CD4-positive, alpha-beta T cell treated with Interleukin-6 for 4 hours (primary cell): ENCODE measurements at regions not wholly inside any gene's neighbourhood (a gene's known extent, or its start where the extent isn't known, plus 50 kb on each side); places are given as distances from the start of the nearest gene placed in this dataset.
A peak's percentile ranks its signal among the peaks of the same experiment; 100 is the strongest.

Experiments used
- DNase-seq: peaks from one replicate; pipeline ENCODE4 v3.0.0-alpha.2; 2020; ENCODE audit warnings: mixed read lengths

DNA sequence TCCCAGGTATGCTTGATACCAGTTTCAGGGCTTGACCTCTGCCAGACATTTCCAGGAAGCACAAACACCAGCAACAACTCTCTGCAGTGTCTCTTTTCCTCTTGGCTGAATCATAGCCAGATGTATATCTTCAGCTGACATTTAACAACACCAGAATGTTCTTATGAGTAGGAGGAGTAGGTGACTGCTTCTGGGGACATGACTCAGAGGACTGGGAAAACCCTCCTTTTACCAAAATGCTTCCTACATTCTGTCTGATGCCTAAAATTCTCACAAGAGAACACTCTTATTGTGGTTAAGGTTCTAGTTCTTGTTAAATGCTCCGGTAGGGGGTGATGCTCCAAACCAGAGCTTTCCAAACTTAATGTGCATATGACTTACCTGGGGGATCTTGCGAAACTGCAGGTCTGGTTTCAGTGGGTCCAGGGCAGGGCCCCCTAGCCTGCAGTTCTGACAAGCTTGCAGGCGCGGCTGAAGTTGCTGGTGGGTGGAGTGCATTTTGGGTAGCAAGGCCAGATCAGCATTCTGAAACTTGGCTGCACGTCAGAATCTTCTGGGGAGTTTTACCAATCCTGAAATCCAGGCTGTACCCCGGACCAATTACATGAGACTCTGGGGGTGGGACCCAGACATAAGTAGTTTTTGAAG, 329.3 kb upstream of the RPS6KA3 start:
- DNase-seq, result no peak

DNA sequence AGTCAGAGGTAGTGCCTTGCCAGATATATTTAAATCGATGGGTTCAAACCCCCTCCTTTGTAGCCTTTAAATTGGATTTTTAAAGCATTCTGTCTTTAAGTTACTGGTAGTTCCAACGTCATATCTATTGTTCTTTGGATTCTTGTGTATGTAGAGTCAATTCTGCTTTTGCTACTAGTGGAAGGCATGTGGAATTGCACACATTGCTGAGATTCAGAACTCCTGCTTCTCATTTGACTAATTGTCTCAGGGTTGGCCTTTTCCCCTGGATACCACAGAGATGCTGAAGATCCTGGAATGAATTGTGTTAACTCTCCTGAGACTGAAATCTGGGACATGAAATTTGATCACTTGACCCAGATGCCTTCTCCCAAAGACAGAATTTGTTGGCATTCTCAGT, 328.3 kb upstream of the RPS6KA3 start:
- no peak for DNase-seq

DNA sequence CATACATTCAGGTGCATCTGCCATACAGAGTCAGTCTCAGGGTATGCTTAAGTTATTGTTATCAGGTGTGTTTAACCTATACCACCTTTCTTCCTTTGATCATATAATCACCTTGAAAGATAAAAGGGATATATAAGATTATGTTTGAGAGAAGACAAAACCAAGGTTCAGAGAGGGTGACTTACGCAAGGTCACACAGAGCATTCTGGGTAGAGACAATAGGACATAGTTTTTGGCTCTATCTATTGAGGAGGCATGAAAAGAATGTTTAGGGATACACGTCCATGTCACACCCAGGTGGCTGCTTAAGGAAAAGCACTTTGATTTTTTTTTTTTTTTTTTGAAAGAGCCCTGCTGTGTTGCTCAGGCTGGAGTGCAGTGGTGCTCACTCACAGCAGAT, 327.1 kb upstream of the RPS6KA3 start:
- DNase-seq, result no peak

- DNase-seq, result no peak
Measured at GRCh38 chrX:20593402-20593801, 326.7 kb upstream of the RPS6KA3 start.

DNA sequence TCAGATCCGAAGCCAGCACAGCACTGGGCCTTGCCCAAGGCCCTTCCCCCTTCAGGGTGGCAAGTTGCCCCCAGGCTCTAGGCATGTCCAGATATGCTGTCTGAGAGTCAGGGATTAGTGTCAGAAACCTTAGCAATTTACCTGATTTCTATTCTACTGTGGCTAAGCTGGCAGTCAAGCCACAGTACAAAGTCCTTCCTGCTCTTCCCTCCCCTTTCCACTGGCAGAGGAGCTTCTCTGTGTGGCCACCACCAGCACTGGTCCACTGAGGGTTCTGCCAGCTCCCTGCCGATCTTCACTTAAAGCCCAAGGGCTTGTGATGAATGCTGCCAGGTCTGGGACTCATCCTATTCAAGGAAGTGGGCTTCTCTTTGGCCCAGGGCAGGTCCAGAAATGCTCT, 324.5 kb upstream of the RPS6KA3 start:
- DNase-seq, result no peak

DNA sequence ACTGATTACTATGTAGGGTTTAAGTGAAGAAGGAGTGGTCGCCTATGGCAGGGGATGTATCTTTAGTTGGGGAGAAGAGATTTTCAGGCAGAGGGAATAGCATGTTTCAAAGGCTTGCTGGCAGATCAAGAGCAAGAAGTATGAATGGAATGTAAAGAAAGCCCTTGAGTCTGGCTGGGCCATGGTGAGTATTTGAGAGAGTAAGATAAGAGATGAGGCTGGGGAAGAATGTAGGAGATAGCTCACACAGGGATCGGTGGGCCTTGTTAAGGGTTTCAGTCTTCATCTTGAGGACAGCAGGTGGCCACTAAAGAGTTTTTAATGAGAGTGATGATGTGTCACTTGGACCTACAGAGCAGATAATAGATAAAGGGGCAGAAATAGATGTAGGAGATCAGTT, 319.1 kb upstream of the RPS6KA3 start:
- DNase-seq, result no peak

- no peak for DNase-seq
Measured at GRCh38 chrX:20571611-20572010, 304.9 kb upstream of the RPS6KA3 start.

DNA sequence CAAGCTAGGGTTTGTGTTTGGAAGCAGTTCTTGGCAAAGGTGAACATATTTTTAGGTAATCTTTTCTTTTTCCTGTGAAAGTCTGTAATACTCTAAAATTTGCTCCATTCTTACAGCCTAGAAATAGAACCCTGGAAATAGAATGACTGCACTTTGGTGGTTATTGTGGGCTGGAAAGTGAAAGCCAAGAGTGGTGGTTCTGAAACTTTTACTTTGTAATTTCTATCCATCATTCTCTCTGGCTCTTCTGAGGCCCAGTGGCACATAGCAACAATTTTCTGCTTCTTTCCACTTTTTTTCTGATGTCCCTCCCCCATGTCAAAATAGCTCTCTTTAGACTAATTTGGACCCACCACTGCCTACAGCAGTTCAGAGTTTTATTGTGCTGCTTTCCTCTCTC, 300.4 kb upstream of the RPS6KA3 start:
- DNase-seq, result no peak

GRCh38 chrX:20547611-20548051, 280.9 kb upstream of the RPS6KA3 start:
- no peak for DNase-seq

DNA sequence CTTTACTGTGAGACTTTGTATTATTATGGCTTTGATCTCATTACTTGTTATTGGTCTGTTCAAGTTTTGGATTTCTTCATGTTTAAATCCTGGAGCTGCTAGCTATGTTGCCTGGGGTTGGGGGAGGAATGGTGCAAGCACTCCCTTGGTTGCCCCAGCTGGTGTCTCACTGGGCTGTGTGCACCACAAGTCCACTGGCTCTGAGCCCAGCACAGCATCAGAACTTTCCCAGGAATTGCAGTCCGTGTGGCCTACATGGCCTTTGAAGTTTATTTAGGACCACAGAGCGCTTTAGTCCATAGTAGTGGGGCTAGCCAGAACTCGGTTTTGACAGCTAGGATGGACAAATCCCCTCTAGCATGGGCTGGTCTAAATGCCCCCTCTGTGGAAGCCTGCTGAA, 278.8 kb upstream of the RPS6KA3 start:
- no peak for DNase-seq

DNA sequence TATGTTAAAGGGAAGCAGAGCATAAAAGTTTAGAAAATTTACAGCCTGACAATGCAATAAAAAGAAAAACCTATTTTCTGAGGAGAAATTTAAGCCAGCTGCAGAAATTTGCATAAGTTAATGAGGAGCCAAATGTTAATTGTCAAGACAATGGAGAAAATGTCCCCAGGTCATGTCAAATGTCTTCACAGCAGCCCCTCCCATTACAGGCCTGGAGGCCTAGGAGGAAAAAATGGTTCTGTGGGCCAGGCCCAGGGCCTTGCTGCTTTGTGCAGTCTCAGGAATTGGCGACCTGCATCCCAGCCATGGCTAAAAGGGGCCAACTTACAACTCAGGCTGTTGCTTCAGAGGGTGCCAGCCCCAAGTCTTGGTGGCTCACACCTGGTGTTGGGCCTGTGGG, 275.4 kb upstream of the RPS6KA3 start:
- no peak for DNase-seq

DNA sequence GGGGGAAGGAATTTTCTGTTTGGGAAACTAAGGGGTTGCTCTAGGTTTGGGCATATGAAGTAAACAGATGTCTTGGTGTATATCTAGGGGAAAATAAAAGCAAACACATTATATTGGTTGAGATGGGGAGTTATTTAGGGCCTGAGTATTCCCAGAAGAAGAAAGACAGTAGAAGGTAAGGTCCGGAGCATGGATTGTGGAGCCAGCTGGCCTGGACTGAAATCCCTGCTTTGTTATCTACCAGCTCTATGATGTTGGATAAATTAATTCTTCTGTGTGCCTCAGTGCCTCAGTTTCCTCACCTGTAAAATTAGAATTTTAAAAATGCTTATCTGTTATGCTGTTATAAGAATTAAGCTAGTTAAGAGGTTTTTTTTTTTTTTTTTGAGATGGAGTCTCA, 272.3 kb upstream of the RPS6KA3 start:
- no peak for DNase-seq

DNA sequence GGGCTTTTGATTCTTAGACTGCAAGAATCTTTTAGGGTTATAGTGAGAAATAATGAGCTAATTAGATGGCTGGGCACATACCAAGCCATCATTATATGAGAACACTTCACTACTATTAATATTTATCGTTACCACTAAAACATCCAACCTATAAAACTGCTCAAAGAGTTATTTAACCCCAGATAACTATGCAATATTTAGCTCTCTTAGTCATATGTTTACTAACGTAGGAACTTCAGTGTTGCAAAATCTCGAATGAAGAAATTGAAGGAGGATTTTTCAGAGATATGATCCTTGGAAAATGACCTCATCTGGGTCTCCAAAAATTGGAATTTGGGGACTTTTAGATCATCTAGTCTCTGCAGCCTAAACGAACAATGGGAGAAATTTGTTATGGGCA, 265.0 kb upstream of the RPS6KA3 start:
- DNase-seq, result no peak

GRCh38 chrX:20530406-20530921, 263.8 kb upstream of the RPS6KA3 start:
- DNase-seq, result peak; percentile 61

DNA sequence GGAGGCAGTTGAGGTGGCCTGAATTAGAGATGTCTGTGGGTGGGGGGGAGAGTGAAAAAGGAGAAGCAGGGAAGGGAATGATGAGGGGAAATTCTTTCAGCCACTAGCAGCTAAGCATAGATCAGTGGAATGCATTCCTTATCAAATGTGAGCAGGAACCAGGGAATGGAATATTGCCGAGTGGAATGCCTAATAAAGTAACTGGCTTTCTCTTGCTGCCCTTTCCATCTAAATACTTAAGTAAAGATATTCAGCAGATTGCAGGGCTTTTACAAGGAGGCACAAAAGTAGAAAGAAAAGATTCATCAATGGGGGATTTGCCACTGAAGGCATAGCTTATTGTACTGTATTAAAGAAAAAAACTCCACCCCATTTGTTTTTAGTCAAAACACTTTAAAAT, 263.0 kb upstream of the RPS6KA3 start:
- no peak for DNase-seq

DNA sequence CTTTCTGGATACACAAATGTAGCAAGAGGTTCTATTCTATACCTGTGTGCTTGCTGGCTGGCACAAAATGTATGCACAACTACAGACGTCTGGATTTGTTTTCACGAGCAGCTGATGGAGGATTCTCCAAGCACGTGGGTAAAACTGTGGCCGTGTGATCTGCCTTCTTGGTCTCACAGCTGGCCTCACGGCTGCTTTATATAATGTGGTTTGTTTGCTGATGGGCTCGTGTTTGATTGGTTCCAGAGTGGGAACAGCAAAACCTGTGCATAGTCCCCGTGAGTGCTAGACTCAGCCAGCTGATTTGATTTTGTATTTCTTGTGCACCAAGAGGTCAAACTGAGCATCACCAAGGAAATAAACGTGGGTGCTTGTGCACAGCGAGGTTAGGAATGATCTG, 262.6 kb upstream of the RPS6KA3 start:
- no peak for DNase-seq

DNA sequence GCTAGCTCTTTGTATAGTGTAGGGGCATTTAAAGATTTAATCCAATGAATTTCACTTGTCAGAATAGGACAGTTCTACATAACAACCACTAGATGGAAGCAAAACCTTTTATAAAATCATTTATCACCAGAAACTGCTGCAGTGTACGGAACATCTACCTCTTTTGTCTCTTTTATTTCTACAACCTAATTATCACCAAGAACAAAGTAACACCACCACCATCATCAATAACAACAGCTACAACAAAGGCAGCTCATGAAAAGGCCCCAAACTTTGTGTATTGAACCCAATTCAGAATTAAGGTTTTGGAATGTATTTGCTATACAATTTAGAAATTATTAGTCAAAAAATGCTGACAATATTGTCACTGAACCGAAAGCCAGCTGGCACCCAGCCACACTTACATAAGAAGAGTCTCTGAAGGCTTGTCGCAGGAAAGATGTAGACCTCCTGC, 260.9 kb upstream of the RPS6KA3 start:
- DNase-seq, result no peak

DNA sequence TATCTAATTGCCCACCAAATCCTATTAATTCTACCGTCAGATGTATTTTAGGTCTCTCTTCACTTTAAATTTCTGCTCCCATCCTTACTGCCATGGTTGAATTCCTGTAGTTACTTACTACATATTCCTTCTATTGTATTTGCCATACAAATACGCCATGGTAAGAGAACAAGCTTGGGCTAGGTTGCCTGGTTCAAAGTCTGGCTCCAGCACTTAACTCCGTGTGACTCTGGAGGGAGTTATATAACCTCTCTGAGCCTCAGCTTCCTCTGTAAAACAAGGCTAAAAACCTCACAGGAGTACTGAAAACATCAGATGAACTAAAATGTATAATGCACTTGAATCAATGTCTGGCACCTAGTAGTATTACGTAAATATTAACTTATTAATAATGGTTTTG, 260.3 kb upstream of the RPS6KA3 start:
- DNase-seq, result no peak

- DNase-seq, result no peak
Measured at GRCh38 chrX:20523626-20524312, 257.1 kb upstream of the RPS6KA3 start.

- no peak for DNase-seq
Measured at GRCh38 chrX:20522420-20522819, 255.7 kb upstream of the RPS6KA3 start.

DNA sequence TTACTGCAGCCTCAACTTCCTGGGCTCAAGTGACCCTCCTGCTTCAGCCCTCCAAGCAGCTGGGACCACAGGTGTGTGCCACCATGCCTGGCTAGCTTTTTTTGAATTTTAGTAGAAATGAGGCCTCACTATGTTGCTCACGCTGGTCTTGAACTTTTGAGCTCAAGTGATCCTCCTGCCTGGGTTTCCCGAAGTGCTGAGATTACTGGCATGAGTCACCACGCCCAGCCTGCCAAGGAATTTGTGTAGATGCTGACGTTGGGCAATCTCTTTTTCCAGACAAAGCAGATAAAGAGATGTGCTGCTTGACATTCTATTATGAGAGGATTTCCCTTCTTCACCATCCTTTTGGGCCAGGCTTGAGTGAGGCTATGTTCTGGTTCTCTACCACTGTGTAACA, 254.5 kb upstream of the RPS6KA3 start:
- DNase-seq, result no peak

DNA sequence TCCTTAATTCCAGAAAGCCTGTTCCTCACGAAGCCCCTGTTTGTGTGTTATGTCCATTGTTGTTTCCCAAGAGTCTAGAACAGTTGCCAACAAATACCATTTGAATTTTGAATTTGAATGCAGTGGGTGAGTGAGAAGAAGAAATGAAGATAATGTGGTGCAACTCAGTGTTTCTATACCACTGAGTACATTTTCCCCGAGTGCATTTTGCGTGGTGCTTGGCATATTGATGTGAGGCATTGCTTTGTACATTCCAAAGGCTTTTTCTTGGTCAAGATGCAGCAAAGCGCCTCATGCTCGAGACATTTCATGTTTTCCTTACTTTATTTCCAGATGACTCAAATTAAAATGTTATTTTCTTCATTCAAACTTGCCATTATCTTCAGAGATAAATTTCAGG, 253.1 kb upstream of the RPS6KA3 start:
- no peak for DNase-seq

GRCh38 chrX:20519146-20519545, 252.4 kb upstream of the RPS6KA3 start:
- no peak for DNase-seq

DNA sequence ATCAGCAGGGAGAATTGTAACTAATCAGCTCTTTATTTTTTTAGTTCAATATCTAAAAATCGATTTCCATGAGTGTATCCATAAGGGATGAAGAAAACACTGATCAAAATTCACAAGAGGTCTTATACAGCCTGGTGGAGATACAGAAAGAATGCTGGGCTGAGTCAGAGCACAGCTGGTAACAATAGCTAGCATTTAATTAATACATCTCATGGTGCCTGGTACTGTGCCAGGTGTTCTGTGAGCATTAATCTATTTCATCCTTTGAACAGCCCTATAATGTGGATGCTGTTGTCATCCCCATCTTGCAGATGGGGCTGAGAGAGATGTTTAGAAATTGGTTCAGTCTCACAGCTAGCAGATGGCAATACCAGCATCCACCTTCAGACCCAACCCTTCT, 250.9 kb upstream of the RPS6KA3 start:
- DNase-seq, result no peak
